ENCODE measurements at regions not wholly inside any gene's neighbourhood (a gene's known extent, or its start where the extent isn't known, plus 50 kb on each side); places are given as distances from the start of the nearest gene placed in this dataset.

DNA sequence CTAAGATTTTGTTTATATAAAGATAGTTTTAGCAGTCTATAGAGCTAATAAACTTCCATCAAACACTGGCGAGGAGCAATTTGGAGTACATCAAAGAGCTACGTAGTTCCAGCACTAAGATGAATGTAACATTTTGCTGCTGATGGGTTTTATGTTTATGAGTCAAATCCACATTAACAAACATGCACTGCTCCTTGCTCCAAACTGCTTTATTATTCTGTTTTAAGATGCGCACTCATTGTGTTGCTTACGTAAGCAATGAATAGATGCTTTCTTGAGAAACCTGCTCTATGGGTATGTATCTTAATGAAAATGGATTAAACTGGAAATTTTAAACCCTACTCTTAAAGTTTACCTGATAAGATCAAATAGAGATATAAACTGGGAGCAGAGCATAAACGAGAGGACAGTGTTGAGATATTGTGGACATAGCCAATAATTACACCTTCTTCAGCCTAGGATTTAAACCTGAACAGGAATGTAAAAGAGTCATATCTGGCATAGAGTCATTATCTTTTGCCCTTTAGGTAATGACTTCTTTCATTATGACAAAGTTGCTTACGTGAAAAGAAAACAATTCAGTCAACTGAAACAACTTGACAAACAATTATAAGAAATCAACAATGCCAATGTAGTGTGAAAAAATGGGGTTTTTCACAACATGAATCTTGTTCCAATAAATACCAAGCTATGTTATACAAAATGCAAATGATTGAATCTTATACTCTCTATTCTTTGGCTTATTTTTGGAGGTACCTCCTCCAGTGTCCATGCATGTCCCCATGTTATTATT is 153.5 kb upstream of the MTPN start:
- CTCF ChIA-PET = no interaction called here

DNA sequence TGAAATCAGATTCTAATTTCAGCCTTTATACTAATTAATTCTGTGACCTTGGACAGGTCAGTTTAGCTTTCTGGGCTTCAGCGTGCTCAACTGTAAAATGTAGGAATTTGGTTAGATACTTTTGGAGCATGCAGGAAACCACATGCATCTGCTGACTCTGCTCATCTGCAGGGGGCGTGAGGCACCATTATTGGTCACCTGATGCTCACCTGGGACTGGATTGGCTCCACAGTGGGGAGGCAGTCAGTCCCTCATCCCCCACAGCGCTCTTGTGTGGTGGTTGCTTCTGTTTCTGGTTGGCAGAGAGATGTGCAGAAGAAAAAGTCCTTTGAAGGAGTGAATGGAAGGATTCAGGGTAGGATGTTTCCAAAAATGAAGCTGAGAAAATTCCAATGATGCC is 150.9 kb upstream of the MTPN start:
- no peak for DNase-seq (ENCODE audit: extremely low spot score)
- ChIA-PET CTCF (no interaction called here), POLR2A (no interaction called here)
- TF ChIP-seq ARNT (IDR thresholded peaks at IDR 0.05) (no peak), HDGF (IDR thresholded peaks at IDR 0.05; ENCODE audit: borderline replicate concordance) (no peak), BHLHE40 (IDR thresholded peaks at IDR 0.05; ENCODE audit: borderline replicate concordance) (no peak), FOXM1 (IDR thresholded peaks at IDR 0.05; ENCODE audit: borderline replicate concordance) (no peak), ELF4 (IDR thresholded peaks at IDR 0.05) (no peak), FOXK2 (IDR thresholded peaks at IDR 0.05) (no peak), ZNF384 (IDR thresholded peaks at IDR 0.05) (no peak), L3MBTL2 (conservative IDR thresholded peaks at IDR 0.05) (no peak), SUZ12 (IDR thresholded peaks at IDR 0.05) (no peak)
- TF ChIP-seq, protein P1, sequence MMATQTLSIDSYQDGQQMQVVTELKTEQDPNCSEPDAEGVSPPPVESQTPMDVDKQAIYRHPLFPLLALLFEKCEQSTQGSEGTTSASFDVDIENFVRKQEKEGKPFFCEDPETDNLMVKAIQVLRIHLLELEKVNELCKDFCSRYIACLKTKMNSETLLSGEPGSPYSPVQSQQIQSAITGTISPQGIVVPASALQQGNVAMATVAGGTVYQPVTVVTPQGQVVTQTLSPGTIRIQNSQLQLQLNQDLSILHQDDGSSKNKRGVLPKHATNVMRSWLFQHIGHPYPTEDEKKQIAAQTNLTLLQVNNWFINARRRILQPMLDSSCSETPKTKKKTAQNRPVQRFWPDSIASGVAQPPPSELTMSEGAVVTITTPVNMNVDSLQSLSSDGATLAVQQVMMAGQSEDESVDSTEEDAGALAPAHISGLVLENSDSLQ (IDR thresholded peaks at IDR 0.05) = no peak

More for the DNA sequence above, 153.5 kb upstream of the MTPN start:
- no peak for DNase-seq (ENCODE audit: extremely low spot score)
- POLR2A ChIA-PET = no interaction called here
- TF ChIP-seq LEF1 (IDR thresholded peaks at IDR 0.05; ENCODE audit: borderline replicate concordance) = no peak
- TF ChIP-seq SP1 (IDR thresholded peaks at IDR 0.05) = no peak
- TF ChIP-seq HDGF (IDR thresholded peaks at IDR 0.05; ENCODE audit: borderline replicate concordance) = no peak
- no peak for TF ChIP-seq NFRKB (IDR thresholded peaks at IDR 0.05)
- no peak for TF ChIP-seq FOXA1 (IDR thresholded peaks at IDR 0.05)
- no peak for TF ChIP-seq ARNT (IDR thresholded peaks at IDR 0.05)
- TF ChIP-seq, protein P1 (IDR thresholded peaks at IDR 0.05) = no peak
- TF ChIP-seq FOXM1 (IDR thresholded peaks at IDR 0.05; ENCODE audit: borderline replicate concordance) = no peak
- TF ChIP-seq SUZ12 (IDR thresholded peaks at IDR 0.05) = no peak
- no peak for TF ChIP-seq ELF4 (IDR thresholded peaks at IDR 0.05)
- TF ChIP-seq CTBP1 (IDR thresholded peaks at IDR 0.05; ENCODE audit: borderline replicate concordance) = no peak
- TF ChIP-seq TARDBP (IDR thresholded peaks at IDR 0.05) = no peak
- no peak for TF ChIP-seq L3MBTL2 (conservative IDR thresholded peaks at IDR 0.05)

DNA sequence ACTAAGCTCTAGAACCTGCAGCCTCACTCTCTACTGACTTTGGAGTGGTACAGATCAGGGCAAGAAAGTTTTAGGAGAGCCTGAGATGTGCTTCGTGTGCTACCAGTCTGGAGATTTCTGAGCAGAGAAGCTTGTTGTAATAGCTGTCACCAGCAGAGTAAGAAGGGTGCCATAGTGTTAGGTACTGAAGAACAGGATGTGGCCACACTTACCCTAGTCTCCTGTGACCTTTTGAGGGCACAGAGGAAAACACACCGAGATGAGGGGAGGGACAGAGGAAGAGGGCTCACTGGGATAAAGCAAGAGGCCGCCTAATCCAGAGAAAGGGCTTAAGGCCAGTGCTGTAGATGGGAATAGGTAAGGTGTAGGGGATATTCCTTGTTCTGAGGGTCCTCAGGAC is 146.2 kb upstream of the MTPN start:
- CTCF ChIA-PET = interaction anchor here (1.0 kb wide), 1 partner anchor 8 kb away, joined by 3 read pairs; no protein-coding TSS in a partner anchor
- DNase-seq (ENCODE audit: extremely low spot score) = no peak
- POLR2A ChIA-PET = no interaction called here
- no peak for TF ChIP-seq CTBP1 (IDR thresholded peaks at IDR 0.05; ENCODE audit: borderline replicate concordance)
- no peak for TF ChIP-seq BHLHE40 (IDR thresholded peaks at IDR 0.05; ENCODE audit: borderline replicate concordance)

DNA sequence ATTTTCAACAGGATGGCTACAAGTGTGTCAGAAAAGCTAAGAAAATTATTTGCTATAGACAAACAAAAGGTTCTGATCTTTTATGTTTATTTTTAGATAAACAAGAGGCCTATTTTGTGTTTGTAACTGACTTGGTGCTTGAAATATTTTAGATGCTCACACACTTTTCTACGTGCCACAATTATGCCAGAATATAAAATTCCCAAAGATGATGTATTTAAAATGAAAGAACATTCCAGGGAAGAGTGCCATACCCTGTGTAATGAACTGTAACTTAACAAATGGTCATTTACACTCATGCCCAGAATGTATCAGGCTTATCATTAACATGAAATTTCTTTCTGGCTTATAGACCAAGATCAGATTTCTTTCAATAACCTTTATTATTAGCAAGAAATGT is 144.9 kb upstream of the MTPN start:
- TF ChIP-seq LEF1 (IDR thresholded peaks at IDR 0.05; ENCODE audit: borderline replicate concordance) (no peak), ARNT (IDR thresholded peaks at IDR 0.05) (no peak), FOXA1 (IDR thresholded peaks at IDR 0.05) (no peak), BHLHE40 (IDR thresholded peaks at IDR 0.05; ENCODE audit: borderline replicate concordance) (no peak), TARDBP (IDR thresholded peaks at IDR 0.05) (no peak), ELF4 (IDR thresholded peaks at IDR 0.05) (no peak), NFRKB (IDR thresholded peaks at IDR 0.05) (no peak), HDGF (IDR thresholded peaks at IDR 0.05; ENCODE audit: borderline replicate concordance) (no peak), CTBP1 (IDR thresholded peaks at IDR 0.05; ENCODE audit: borderline replicate concordance) (no peak), L3MBTL2 (conservative IDR thresholded peaks at IDR 0.05) (no peak), FOXM1 (IDR thresholded peaks at IDR 0.05; ENCODE audit: borderline replicate concordance) (no peak), ZNF384 (IDR thresholded peaks at IDR 0.05) (no peak), FOXK2 (IDR thresholded peaks at IDR 0.05) (no peak), SUZ12 (IDR thresholded peaks at IDR 0.05) (no peak), SP1 (IDR thresholded peaks at IDR 0.05) (no peak)
- TF ChIP-seq, protein P1 (IDR thresholded peaks at IDR 0.05) = no peak
- DNase-seq (ENCODE audit: extremely low spot score) = no peak
- ChIA-PET POLR2A (no interaction called here), CTCF (no interaction called here)

DNA sequence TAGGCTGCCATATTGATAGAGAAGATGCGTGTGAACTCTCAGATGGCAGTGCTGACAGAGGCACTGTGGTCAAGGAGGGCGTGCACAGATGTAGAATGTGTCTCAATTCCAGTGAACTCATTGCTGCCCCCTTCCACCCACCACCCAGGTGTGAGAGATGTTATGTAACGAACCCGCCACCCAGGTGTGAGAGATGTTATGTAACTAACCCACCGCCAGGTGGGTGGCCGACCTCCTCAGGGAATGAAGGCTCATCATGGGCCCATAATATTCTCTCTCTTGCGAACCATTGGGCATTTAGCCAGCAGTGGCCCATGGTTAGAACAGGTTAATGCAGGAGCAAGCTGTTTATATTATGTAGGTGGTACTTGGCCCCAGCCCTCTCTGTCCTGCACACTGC is 140.4 kb upstream of the MTPN start:
- POLR2A ChIA-PET = no interaction called here
- TF ChIP-seq TARDBP (IDR thresholded peaks at IDR 0.05) = no peak
- TF ChIP-seq, protein P1 (IDR thresholded peaks at IDR 0.05) = no peak
- CTCF ChIA-PET = interaction anchor here (0.6 kb wide), 1 partner anchor 11 kb away, joined by 4 read pairs; no protein-coding TSS in a partner anchor
- DNase-seq (ENCODE audit: extremely low spot score) = no peak

DNA sequence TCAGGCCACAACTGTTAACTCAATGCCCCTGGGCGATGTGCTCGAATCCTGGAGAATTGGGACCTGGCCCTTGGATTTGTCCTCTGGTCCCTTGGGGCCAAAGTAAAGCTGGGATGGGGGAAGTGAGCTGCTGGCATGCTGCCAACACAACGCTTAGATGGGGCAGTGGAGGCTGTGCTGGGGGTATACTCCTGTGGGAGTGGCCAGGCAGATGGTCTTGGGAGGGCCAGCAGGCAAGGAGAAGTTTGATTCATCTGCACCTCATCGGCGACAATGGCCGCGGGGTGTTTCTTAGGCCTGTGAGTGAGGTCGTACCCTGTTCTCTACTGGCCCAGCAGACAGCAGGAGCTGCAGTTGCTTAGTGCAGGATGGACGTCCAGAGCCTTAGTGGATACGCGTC is 139.0 kb upstream of the MTPN start:
- no peak for DNase-seq (ENCODE audit: extremely low spot score)
- CTCF ChIA-PET = interaction anchor here (1.4 kb wide), 1 partner anchor 8 kb away, joined by 3 read pairs; no protein-coding TSS in a partner anchor
- POLR2A ChIA-PET = no interaction called here
- TF ChIP-seq BHLHE40 (IDR thresholded peaks at IDR 0.05; ENCODE audit: borderline replicate concordance) (no peak), ARNT (IDR thresholded peaks at IDR 0.05) (no peak), ZNF384 (IDR thresholded peaks at IDR 0.05) (no peak), FOXA1 (IDR thresholded peaks at IDR 0.05) (no peak), L3MBTL2 (conservative IDR thresholded peaks at IDR 0.05) (no peak), SUZ12 (IDR thresholded peaks at IDR 0.05) (no peak), FOXM1 (IDR thresholded peaks at IDR 0.05; ENCODE audit: borderline replicate concordance) (no peak), TARDBP (IDR thresholded peaks at IDR 0.05) (no peak), SP1 (IDR thresholded peaks at IDR 0.05) (no peak)
- TF ChIP-seq, protein P1 (IDR thresholded peaks at IDR 0.05) = no peak

Data from HEK293T (cell line).